HUDEP-2 (cell line): ENCODE measurements at regions not wholly inside any gene's neighbourhood (a gene's known extent, or its start where the extent isn't known, plus 50 kb on each side); places are given as distances from the start of the nearest gene placed in this dataset.

ENCODE experiments used
- DNase-seq, 76 experiments: peaks; one replicate each; lab custom pipeline; 2025; ENCODE audit not compliant: unreplicated experiment in 76 of 76; lab: John Stamatoyannopoulos, UW

- no peak for DNase-seq
These were observed 113.9 kb downstream of the LHX9 start for GRCh38 chr1:198031086-198031485.

GRCh38 chr1:198032668-198033067, 115.5 kb downstream of the LHX9 start:
- DNase-seq, result no peak

- DNase-seq, result no peak
These were observed 115.9 kb upstream of the NEK7 start for GRCh38 chr1:198040880-198041279.

GRCh38 chr1:198042168-198042567, 114.6 kb upstream of the NEK7 start:
- no peak for DNase-seq

- DNase-seq, result no peak
These were observed 108.9 kb upstream of the NEK7 start for GRCh38 chr1:198047913-198048312.

GRCh38 chr1:198054510-198054909, 102.3 kb upstream of the NEK7 start:
- DNase-seq, result no peak

- peak in 4 of 76 experiments; percentile 4 to 24 (median 8) for DNase-seq
These were observed 100.5 kb upstream of the NEK7 start for GRCh38 chr1:198056255-198056654.

GRCh38 chr1:198064181-198064580, 92.6 kb upstream of the NEK7 start:
- no peak for DNase-seq

- DNase-seq, result no peak
These were observed 88.5 kb upstream of the NEK7 start for GRCh38 chr1:198068285-198068684.

- peak in 4 of 76 experiments; percentile 1 to 10 (median 6) for DNase-seq
These were observed 84.6 kb upstream of the NEK7 start for GRCh38 chr1:198072177-198072576.

GRCh38 chr1:198075296-198075695, 81.5 kb upstream of the NEK7 start:
- no peak for DNase-seq

GRCh38 chr1:198079432-198079951, 77.3 kb upstream of the NEK7 start:
- peak in 74 of 76 experiments; percentile 20 to 99 (median 84) for DNase-seq

- DNase-seq, result no peak
These were observed 74.2 kb upstream of the NEK7 start for GRCh38 chr1:198082576-198082975.

- no peak for DNase-seq
These were observed 73.2 kb upstream of the NEK7 start for GRCh38 chr1:198083549-198083948.

GRCh38 chr1:198084241-198084908, 72.4 kb upstream of the NEK7 start:
- no peak for DNase-seq

- DNase-seq, result no peak
These were observed 70.6 kb upstream of the NEK7 start for GRCh38 chr1:198086051-198086745.

GRCh38 chr1:198087831-198088230, 69.0 kb upstream of the NEK7 start:
- no peak for DNase-seq

- DNase-seq, result peak in 33 of 76 experiments; percentile 2 to 59 (median 25)
These were observed 68.3 kb upstream of the NEK7 start for GRCh38 chr1:198088360-198089071.

- DNase-seq, result no peak
These were observed 60.4 kb upstream of the NEK7 start for GRCh38 chr1:198096390-198096789.

- no peak for DNase-seq
These were observed 57.0 kb upstream of the NEK7 start for GRCh38 chr1:198099755-198100154.

- no peak for DNase-seq
These were observed 54.9 kb upstream of the NEK7 start for GRCh38 chr1:198101716-198102453.
